ENCODE measurements at regions not wholly inside any gene's neighbourhood (a gene's known extent, or its start where the extent isn't known, plus 50 kb on each side); places are given as distances from the start of the nearest gene placed in this dataset.

GRCh38 chr16:26787924-26788323, 278.8 kb upstream of the C16orf82 start:
- no peak for DNase-seq (ENCODE audit: low read depth in 2 of 2)
- Histone ChIP-seq H3K4me3 (replicated peaks in 1 of 4; ENCODE audit: control extremely low read depth in 1 of 4, insufficient read depth in 1 of 4, low read depth in 3 of 4, low read length in 4 of 4) (no peak overlapping the region), H3K27me3 (ENCODE audit: control insufficient read depth, insufficient read depth, low read length) (no peaks in the 10 kb centered on the region), H4K20me1 (ENCODE audit: control insufficient read depth, extremely low read depth, insufficient read depth, low read length) (no peaks in the 10 kb centered on the region), H3K36me3 (ENCODE audit: control insufficient read depth, insufficient read depth, low read length) (no peaks in the 10 kb centered on the region), H2AFZ (ENCODE audit: low read length) (no peak overlapping the region), H3K9me3 (ENCODE audit: control insufficient read depth, insufficient read depth, low read depth, low read length) (no peaks in the 10 kb centered on the region), H3K27ac (ENCODE audit: insufficient read depth, low read length) (no peak overlapping the region), H3K9ac (ENCODE audit: insufficient read depth, low read length) (no peak overlapping the region), H3K4me2 (ENCODE audit: extremely low read depth, insufficient read depth, low read length) (no peak overlapping the region), H3K4me1 (ENCODE audit: control insufficient read depth, extremely low read depth, insufficient read depth, low read length) (no peaks in the 10 kb centered on the region), H3K79me2 (ENCODE audit: control insufficient read depth, insufficient read depth, low read length) (no peaks in the 10 kb centered on the region)
- TF ChIP-seq CTCF (conservative IDR thresholded peaks at IDR 0.05 in 1 of 2, IDR thresholded peaks at IDR 0.05 in 1 of 2; ENCODE audit: low read depth in 1 of 2, low read length in 2 of 2) = no peak
- no peak for TF ChIP-seq EZH2 (IDR thresholded peaks at IDR 0.05; ENCODE audit: low read length, missing control alignments)

- no peaks in the 10 kb centered on the region for H3K9me3 ChIP-seq (ENCODE audit: control insufficient read depth, insufficient read depth, low read depth, low read length)
- no peak overlapping the region for H3K9ac ChIP-seq (ENCODE audit: insufficient read depth, low read length)
- H4K20me1 ChIP-seq (ENCODE audit: control insufficient read depth, extremely low read depth, insufficient read depth, low read length) = no peaks in the 10 kb centered on the region
- DNase-seq (ENCODE audit: low read depth in 2 of 2) = no peak
- no peak overlapping the region for H2AFZ ChIP-seq (ENCODE audit: low read length)
- no peak overlapping the region for H3K4me3 ChIP-seq (replicated peaks in 1 of 4; ENCODE audit: control extremely low read depth in 1 of 4, insufficient read depth in 1 of 4, low read depth in 3 of 4, low read length in 4 of 4)
- no peaks in the 10 kb centered on the region for H3K36me3 ChIP-seq (ENCODE audit: control insufficient read depth, insufficient read depth, low read length)
- no peaks in the 10 kb centered on the region for H3K79me2 ChIP-seq (ENCODE audit: control insufficient read depth, insufficient read depth, low read length)
- H3K4me1 ChIP-seq (ENCODE audit: control insufficient read depth, extremely low read depth, insufficient read depth, low read length) = no peaks in the 10 kb centered on the region
- H3K27ac ChIP-seq (ENCODE audit: insufficient read depth, low read length) = no peak overlapping the region
- TF ChIP-seq EZH2 (IDR thresholded peaks at IDR 0.05; ENCODE audit: low read length, missing control alignments) (no peak), CTCF (conservative IDR thresholded peaks at IDR 0.05 in 1 of 2, IDR thresholded peaks at IDR 0.05 in 1 of 2; ENCODE audit: low read depth in 1 of 2, low read length in 2 of 2) (no peak)
- H3K27me3 ChIP-seq (ENCODE audit: control insufficient read depth, insufficient read depth, low read length) = no peaks in the 10 kb centered on the region
- H3K4me2 ChIP-seq (ENCODE audit: extremely low read depth, insufficient read depth, low read length) = no peak overlapping the region
Observed at GRCh38 chr16:26791169-26791568, 275.6 kb upstream of the C16orf82 start.

- H3K27ac ChIP-seq (ENCODE audit: insufficient read depth, low read length) = no peak overlapping the region
- no peak for DNase-seq (ENCODE audit: low read depth in 2 of 2)
- H4K20me1 ChIP-seq (ENCODE audit: control insufficient read depth, extremely low read depth, insufficient read depth, low read length) = no peaks in the 10 kb centered on the region
- H3K4me2 ChIP-seq (ENCODE audit: extremely low read depth, insufficient read depth, low read length) = no peak overlapping the region
- no peak overlapping the region for H2AFZ ChIP-seq (ENCODE audit: low read length)
- H3K9me3 ChIP-seq (ENCODE audit: control insufficient read depth, insufficient read depth, low read depth, low read length) = no peaks in the 10 kb centered on the region
- TF ChIP-seq CTCF (conservative IDR thresholded peaks at IDR 0.05 in 1 of 2, IDR thresholded peaks at IDR 0.05 in 1 of 2; ENCODE audit: low read depth in 1 of 2, low read length in 2 of 2) (no peak), EZH2 (IDR thresholded peaks at IDR 0.05; ENCODE audit: low read length, missing control alignments) (no peak)
- no peaks in the 10 kb centered on the region for H3K36me3 ChIP-seq (ENCODE audit: control insufficient read depth, insufficient read depth, low read length)
- no peaks in the 10 kb centered on the region for H3K79me2 ChIP-seq (ENCODE audit: control insufficient read depth, insufficient read depth, low read length)
- no peaks in the 10 kb centered on the region for H3K27me3 ChIP-seq (ENCODE audit: control insufficient read depth, insufficient read depth, low read length)
- no peak overlapping the region for H3K9ac ChIP-seq (ENCODE audit: insufficient read depth, low read length)
- H3K4me1 ChIP-seq (ENCODE audit: control insufficient read depth, extremely low read depth, insufficient read depth, low read length) = no peaks in the 10 kb centered on the region
- no peak overlapping the region for H3K4me3 ChIP-seq (replicated peaks in 1 of 4; ENCODE audit: control extremely low read depth in 1 of 4, insufficient read depth in 1 of 4, low read depth in 3 of 4, low read length in 4 of 4)
Observed at GRCh38 chr16:26795184-26795583, 271.5 kb upstream of the C16orf82 start.

All from fibroblast of lung (primary cell).